Sigmoid colon (tissue), 4 donors: ENCODE measurements at regions not wholly inside any gene's neighbourhood (a gene's known extent, or its start where the extent isn't known, plus 50 kb on each side); places are given as distances from the start of the nearest gene placed in this dataset.

Source experiments
- POLR2A ChIP-seq, 2 donors: fragments of 450-650 bp; IDR thresholded peaks; one replicate each; pipeline ENCODE4 v1.6.1; 2016; ENCODE audit warnings: antibody characterized with exemption in 2 of 2, mild to moderate bottlenecking in 2 of 2, moderate library complexity in 2 of 2
- POLR2AphosphoS5 ChIP-seq, 4 donors: sonication (generic); formaldehyde crosslinking; IDR thresholded peaks; one replicate each; pipeline ENCODE4 v1.6.1; 2017; ENCODE audit warnings: antibody characterized with exemption in 4 of 4
- TF ChIP-seq, protein P1 (sequence below), 4 experiments: fragments of 450-650 bp in 3 of 4; fragments of 200-600 bp in 1 of 4; IDR thresholded peaks; one replicate each; pipeline ENCODE4 v1.5.1; 2016 to 2019; ENCODE audit warnings: antibody characterized with exemption in 4 of 4, mild to moderate bottlenecking in 3 of 4, moderate library complexity in 2 of 4

DNA sequence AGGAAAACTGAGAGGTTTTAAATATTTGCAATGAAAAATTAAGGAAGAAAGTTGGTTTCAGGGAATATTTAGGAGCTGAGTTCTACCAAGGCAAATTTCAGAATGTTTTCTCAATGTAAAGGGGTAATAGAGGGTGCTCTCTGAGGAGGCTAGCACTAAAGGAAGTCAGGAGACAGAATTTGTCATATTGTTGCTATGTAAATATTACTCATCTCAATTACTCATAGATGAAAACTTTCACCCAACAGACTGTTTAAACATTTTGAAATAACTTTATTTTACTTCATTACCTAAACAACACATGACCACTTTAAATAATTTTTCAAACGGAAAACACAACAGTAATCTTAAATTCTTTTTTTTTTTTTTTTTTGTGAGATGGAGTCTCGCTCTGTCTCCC lies 274.8 kb upstream of the NRG3 start:
- TF ChIP-seq, protein P1, sequence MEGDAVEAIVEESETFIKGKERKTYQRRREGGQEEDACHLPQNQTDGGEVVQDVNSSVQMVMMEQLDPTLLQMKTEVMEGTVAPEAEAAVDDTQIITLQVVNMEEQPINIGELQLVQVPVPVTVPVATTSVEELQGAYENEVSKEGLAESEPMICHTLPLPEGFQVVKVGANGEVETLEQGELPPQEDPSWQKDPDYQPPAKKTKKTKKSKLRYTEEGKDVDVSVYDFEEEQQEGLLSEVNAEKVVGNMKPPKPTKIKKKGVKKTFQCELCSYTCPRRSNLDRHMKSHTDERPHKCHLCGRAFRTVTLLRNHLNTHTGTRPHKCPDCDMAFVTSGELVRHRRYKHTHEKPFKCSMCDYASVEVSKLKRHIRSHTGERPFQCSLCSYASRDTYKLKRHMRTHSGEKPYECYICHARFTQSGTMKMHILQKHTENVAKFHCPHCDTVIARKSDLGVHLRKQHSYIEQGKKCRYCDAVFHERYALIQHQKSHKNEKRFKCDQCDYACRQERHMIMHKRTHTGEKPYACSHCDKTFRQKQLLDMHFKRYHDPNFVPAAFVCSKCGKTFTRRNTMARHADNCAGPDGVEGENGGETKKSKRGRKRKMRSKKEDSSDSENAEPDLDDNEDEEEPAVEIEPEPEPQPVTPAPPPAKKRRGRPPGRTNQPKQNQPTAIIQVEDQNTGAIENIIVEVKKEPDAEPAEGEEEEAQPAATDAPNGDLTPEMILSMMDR (IDR thresholded peaks at IDR 0.05): no peak
- TF ChIP-seq POLR2A (IDR thresholded peaks at IDR 0.05): no peak
- no peak for TF ChIP-seq POLR2AphosphoS5 (IDR thresholded peaks at IDR 0.05)
